ENCODE measurements at regions not wholly inside any gene's neighbourhood (a gene's known extent, or its start where the extent isn't known, plus 50 kb on each side); places are given as distances from the start of the nearest gene placed in this dataset.

- no peak for DNase-seq
- in situ Hi-C loops (cut with HindIII; ENCODE audit: low pct_ligation_motif_present, low sequenced_read_pairs): no loop called here
- no peaks in the 10 kb centered on the region for H3K36me3 ChIP-seq (replicated peaks)
- TF ChIP-seq CTCF (IDR thresholded peaks at IDR 0.05; ENCODE audit: low read depth, low read length, missing control alignments): no peak
- no peak overlapping the region for H3K27ac ChIP-seq
- H3K27me3 ChIP-seq (replicated peaks): no peaks in the 10 kb centered on the region
- no peak overlapping the region for H3K4me3 ChIP-seq (ENCODE audit: low read depth, low read length)
Measured at GRCh38 chr12:118773956-118774723, 207.2 kb upstream of the SRRM4 start.

- no peak for TF ChIP-seq CTCF (IDR thresholded peaks at IDR 0.05; ENCODE audit: low read depth, low read length, missing control alignments)
- no peak overlapping the region for H3K27ac ChIP-seq
- DNase-seq: no peak
- no peaks in the 10 kb centered on the region for H3K27me3 ChIP-seq (replicated peaks)
- in situ Hi-C loops (cut with HindIII; ENCODE audit: low pct_ligation_motif_present, low sequenced_read_pairs): no loop called here
- H3K4me3 ChIP-seq (ENCODE audit: low read depth, low read length): no peak overlapping the region
- no peaks in the 10 kb centered on the region for H3K36me3 ChIP-seq (replicated peaks)
Measured at GRCh38 chr12:118777504-118777903, 203.8 kb upstream of the SRRM4 start.

GRCh38 chr12:118778077-118778476 lies 203.3 kb upstream of the SRRM4 start:
- in situ Hi-C loops (cut with HindIII; ENCODE audit: low pct_ligation_motif_present, low sequenced_read_pairs): no loop called here
- no peak overlapping the region for H3K4me3 ChIP-seq (ENCODE audit: low read depth, low read length)
- H3K36me3 ChIP-seq (replicated peaks): no peaks in the 10 kb centered on the region
- DNase-seq: no peak
- no peak for TF ChIP-seq CTCF (IDR thresholded peaks at IDR 0.05; ENCODE audit: low read depth, low read length, missing control alignments)
- no peaks in the 10 kb centered on the region for H3K27me3 ChIP-seq (replicated peaks)
- H3K27ac ChIP-seq: no peak overlapping the region

GRCh38 chr12:118780939-118781338 lies 200.4 kb upstream of the SRRM4 start:
- no peak for DNase-seq
- Histone ChIP-seq H3K4me3 (ENCODE audit: low read depth, low read length) (no peak overlapping the region), H3K36me3 (replicated peaks) (no peaks in the 10 kb centered on the region), H3K27me3 (replicated peaks) (no peaks in the 10 kb centered on the region), H3K27ac (no peak overlapping the region)
- TF ChIP-seq CTCF (IDR thresholded peaks at IDR 0.05; ENCODE audit: low read depth, low read length, missing control alignments): no peak
- in situ Hi-C loops (cut with HindIII; ENCODE audit: low pct_ligation_motif_present, low sequenced_read_pairs): no loop called here

- in situ Hi-C loops (cut with HindIII; ENCODE audit: low pct_ligation_motif_present, low sequenced_read_pairs): no loop called here
- no peak overlapping the region for H3K4me3 ChIP-seq (ENCODE audit: low read depth, low read length)
- no peak overlapping the region for H3K27ac ChIP-seq
- H3K27me3 ChIP-seq (replicated peaks): no peaks in the 10 kb centered on the region
- H3K36me3 ChIP-seq (replicated peaks): no peaks in the 10 kb centered on the region
- TF ChIP-seq CTCF (IDR thresholded peaks at IDR 0.05; ENCODE audit: low read depth, low read length, missing control alignments): no peak
- no peak for DNase-seq
Measured at GRCh38 chr12:118781692-118782091, 199.6 kb upstream of the SRRM4 start.

- in situ Hi-C loops (cut with HindIII; ENCODE audit: low pct_ligation_motif_present, low sequenced_read_pairs): no loop called here
- no peaks in the 10 kb centered on the region for H3K36me3 ChIP-seq (replicated peaks)
Measured at GRCh38 chr12:118783703-118784102, 197.6 kb upstream of the SRRM4 start.

More at GRCh38 chr12:118783703-118784102, 197.6 kb upstream of the SRRM4 start:
- Histone ChIP-seq H3K4me3 (ENCODE audit: low read depth, low read length) (no peak overlapping the region), H3K27ac (no peak overlapping the region), H3K27me3 (replicated peaks) (no peaks in the 10 kb centered on the region)
- no peak for DNase-seq
- TF ChIP-seq CTCF (IDR thresholded peaks at IDR 0.05; ENCODE audit: low read depth, low read length, missing control alignments): no peak

Measured in brain microvascular endothelial cell (primary cell).